Keratinocyte (primary cell): ENCODE measurements at regions not wholly inside any gene's neighbourhood (a gene's known extent, or its start where the extent isn't known, plus 50 kb on each side); places are given as distances from the start of the nearest gene placed in this dataset.
"Not testable (repeated sequence)": the region's sequence is repeated elsewhere in the genome, so short reads cannot be mapped to it uniquely, and the experiment has no call there.

ENCODE experiments used
- DNase-seq: peaks from one replicate; pipeline ENCODE4 v3.0.0-alpha.2; 2011; ENCODE audit warnings: low read depth, missing footprints, low spot score
- FAIRE-seq: peaks from 2 replicates; lab custom pipeline; 2011; peaks lifted over from hg19 to GRCh38; lab: Jason Lieb, UNC
- H2AFZ ChIP-seq: 2 replicates; pipeline ENCODE4 v1.6.0; 2012; ENCODE audit warnings: low read length, control low read depth, inconsistent platforms; ENCODE audit not compliant: control insufficient read depth
- H3K27ac ChIP-seq: 2 replicates; pipeline ENCODE4 v1.5.1; 2011; ENCODE audit warnings: low read length; ENCODE audit not compliant: control insufficient read depth, insufficient read depth
- H3K27me3 ChIP-seq: 3 replicates; pipeline ENCODE4 v1.6.0; 2011; ENCODE audit warnings: low read length; ENCODE audit not compliant: control insufficient read depth, insufficient read depth; ENCODE audit errors: extremely low read depth
- H3K36me3 ChIP-seq, 2 experiments: 2 replicates in 1 of 2; 3 replicates in 1 of 2; pipeline ENCODE4 v1.5.1; 2011; ENCODE audit warnings: low read length in 2 of 2, mild to moderate bottlenecking in 1 of 2; ENCODE audit not compliant: control insufficient read depth in 2 of 2, insufficient read depth in 2 of 2; ENCODE audit errors: extremely low read depth in 1 of 2
- H3K4me1 ChIP-seq: 3 replicates; pipeline ENCODE4 v1.5.1; 2011; ENCODE audit warnings: low read length; ENCODE audit not compliant: control insufficient read depth, insufficient read depth; ENCODE audit errors: extremely low read depth
- H3K4me2 ChIP-seq: 3 replicates; pipeline ENCODE4 v1.6.0; 2011; ENCODE audit warnings: low read depth, low read length; ENCODE audit not compliant: control insufficient read depth, insufficient read depth; ENCODE audit errors: extremely low read depth
- H3K4me3 ChIP-seq, 3 experiments: fragments of 200-600 bp in 1 of 3; sonication (generic) in 1 of 3; 2 replicates in 2 of 3; 3 replicates in 1 of 3; pipeline ENCODE4 v1.5.1; 2011 to 2016; ENCODE audit warnings: low read length in 3 of 3, mild to moderate bottlenecking in 3 of 3, control low read depth in 2 of 3, inconsistent platforms in 1 of 3, low read depth in 1 of 3, mixed read lengths in 1 of 3, mixed run types in 1 of 3, moderate library complexity in 1 of 3; ENCODE audit not compliant: control insufficient read depth in 2 of 3, insufficient read depth in 2 of 3; ENCODE audit errors: extremely low read depth in 1 of 3
- H3K79me2 ChIP-seq: 2 replicates; pipeline ENCODE4 v1.6.0; 2012; ENCODE audit warnings: low read length; ENCODE audit not compliant: control insufficient read depth, insufficient read depth
- H3K9ac ChIP-seq: 3 replicates; pipeline ENCODE4 v1.6.0; 2011; ENCODE audit warnings: low read length; ENCODE audit not compliant: control insufficient read depth, insufficient read depth; ENCODE audit errors: extremely low read depth
- H3K9me1 ChIP-seq: 3 replicates; pipeline ENCODE4 v1.6.0; 2011; ENCODE audit warnings: low read length; ENCODE audit not compliant: control insufficient read depth, insufficient read depth; ENCODE audit errors: extremely low read depth
- H3K9me3 ChIP-seq: 2 replicates; pipeline ENCODE4 v1.5.1; 2012; ENCODE audit warnings: low read depth, low read length; ENCODE audit not compliant: control insufficient read depth
- H4K20me1 ChIP-seq: 3 replicates; pipeline ENCODE4 v1.6.0; 2011; ENCODE audit warnings: low read length; ENCODE audit not compliant: control insufficient read depth, insufficient read depth; ENCODE audit errors: extremely low read depth
- CTCF ChIP-seq, 3 experiments: IDR thresholded peaks in 1 of 3; conservative IDR thresholded peaks in 1 of 3; optimal IDR thresholded peaks in 1 of 3; 2 replicates in 2 of 3; 3 replicates in 1 of 3; pipeline versions ENCODE3 to v1.5.1; 2011; ENCODE audit warnings: low read length in 3 of 3, mild to moderate bottlenecking in 3 of 3, moderate library complexity in 2 of 3, control low read depth in 1 of 3, inconsistent platforms in 1 of 3; ENCODE audit not compliant: insufficient read depth in 2 of 3; ENCODE audit errors: extremely low read depth in 1 of 3
- EZH2 ChIP-seq: IDR thresholded peaks from one replicate; pipeline ENCODE4 v1.6.1; 2012; ENCODE audit warnings: inconsistent platforms, mild to moderate bottlenecking, low read length, moderate library complexity
- dilution Hi-C: fragments of 300-500 bp; cut with MboI; formaldehyde crosslinking; loops from one replicate; pipeline ENCODE4 v1.7.0; 2020; ENCODE audit warnings: low sequenced_read_pairs; ENCODE audit not compliant: extremely low pct_ligation_motif_present

GRCh38 chr4:116272336-116272735 is 813.0 kb downstream of the TRAM1L1 start:
- H3K9ac ChIP-seq, result no peak overlapping the region
- dilution Hi-C loops, result no loop called here
- no peak for FAIRE-seq
- no peaks in the 10 kb centered on the region for H3K4me1 ChIP-seq
- TF ChIP-seq CTCF (optimal IDR thresholded peaks at IDR 0.05 in 1 of 3, IDR thresholded peaks at IDR 0.05 in 1 of 3, conservative IDR thresholded peaks at IDR 0.05 in 1 of 3; ENCODE audit: extremely low read depth in 1 of 3, insufficient read depth in 2 of 3, low read length in 3 of 3), result no peak
- no peak for TF ChIP-seq EZH2
- H4K20me1 ChIP-seq, result no peaks in the 10 kb centered on the region
- no peak overlapping the region for H2AFZ ChIP-seq
- no peaks in the 10 kb centered on the region for H3K79me2 ChIP-seq
- H3K36me3 ChIP-seq, result no peaks in the 10 kb centered on the region
- H3K4me2 ChIP-seq, result no peak overlapping the region
- no peaks in the 10 kb centered on the region for H3K9me3 ChIP-seq
- H3K27ac ChIP-seq, result no peak overlapping the region
- no peaks in the 10 kb centered on the region for H3K27me3 ChIP-seq
- no peaks in the 10 kb centered on the region for H3K9me1 ChIP-seq
- no peak overlapping the region for H3K4me3 ChIP-seq
- DNase-seq, result no peak

GRCh38 chr4:116260931-116261330 is 824.4 kb downstream of the TRAM1L1 start:
- H3K36me3 ChIP-seq, DNase-seq, H3K9ac ChIP-seq, H3K79me2 ChIP-seq, H3K9me1 ChIP-seq, H3K4me2 ChIP-seq, H4K20me1 ChIP-seq, H3K9me3 ChIP-seq, dilution Hi-C loops, H3K27ac ChIP-seq, FAIRE-seq, H3K27me3 ChIP-seq, H2AFZ ChIP-seq, H3K4me1 ChIP-seq, H3K4me3 ChIP-seq: not testable (repeated sequence)

- FAIRE-seq, result no peak
- Histone ChIP-seq H3K9me1 (no peaks in the 10 kb centered on the region), H2AFZ (no peak overlapping the region), H3K36me3 (no peaks in the 10 kb centered on the region), H4K20me1 (no peaks in the 10 kb centered on the region), H3K27me3 (no peaks in the 10 kb centered on the region), H3K79me2 (no peaks in the 10 kb centered on the region), H3K4me3 (no peak overlapping the region), H3K9ac (no peak overlapping the region), H3K27ac (no peak overlapping the region), H3K4me2 (no peak overlapping the region), H3K4me1 (no peaks in the 10 kb centered on the region), H3K9me3 (no peaks in the 10 kb centered on the region)
- dilution Hi-C loops, result no loop called here
- TF ChIP-seq EZH2 (no peak), CTCF (optimal IDR thresholded peaks at IDR 0.05 in 1 of 3, IDR thresholded peaks at IDR 0.05 in 1 of 3, conservative IDR thresholded peaks at IDR 0.05 in 1 of 3; ENCODE audit: extremely low read depth in 1 of 3, insufficient read depth in 2 of 3, low read length in 3 of 3) (no peak)
- no peak for DNase-seq
These were observed 840.6 kb downstream of the TRAM1L1 start for GRCh38 chr4:116244771-116245170.
